Prostate gland (tissue), 2 donors: ENCODE measurements at regions not wholly inside any gene's neighbourhood (a gene's known extent, or its start where the extent isn't known, plus 50 kb on each side); places are given as distances from the start of the nearest gene placed in this dataset.
A peak's percentile ranks its signal among the peaks of the same experiment; 100 is the strongest.

ENCODE experiments used
- DNase-seq: peaks from one replicate; pipeline ENCODE4 v3.0.0-alpha.2; 2019; ENCODE audit warnings: low spot score
- H3K27ac ChIP-seq, 2 donors: fragments of 200-600 bp; sonication (generic); 2 replicates each; pipeline ENCODE4 v1.5.1; 2017 to 2019
- H3K27me3 ChIP-seq: fragments of 200-600 bp; sonication (generic); replicated peaks from 2 replicates; pipeline ENCODE4 v1.5.1; 2019; ENCODE audit not compliant: insufficient read depth
- H3K36me3 ChIP-seq, 2 donors: fragments of 200-600 bp; sonication (generic); 1 replicate in 1 of 2; 2 replicates in 1 of 2; pipeline versions ENCODE4 v1.5.1 to v1.8.1; 2017 to 2019
- H3K4me1 ChIP-seq: fragments of 200-600 bp; sonication (generic); replicated peaks from 2 replicates; pipeline ENCODE4 v1.5.1; 2019
- H3K4me3 ChIP-seq, 2 donors: fragments of 200-600 bp; sonication (generic); 2 replicates each; pipeline ENCODE4 v1.5.1; 2017 to 2019
- H3K9me3 ChIP-seq: fragments of 200-600 bp; sonication (generic); 2 replicates; pipeline ENCODE4 v1.5.1; 2017
- POLR2A ChIP-seq: fragments of 450-650 bp; IDR thresholded peaks from one replicate; pipeline ENCODE4 v1.6.1; 2016; ENCODE audit warnings: antibody characterized with exemption, mild to moderate bottlenecking
- POLR2AphosphoS5 ChIP-seq: sonication (generic); formaldehyde crosslinking; IDR thresholded peaks from one replicate; pipeline ENCODE4 v1.6.1; 2017; ENCODE audit warnings: antibody characterized with exemption
- WGBS: methylation state at CpG from one replicate; pipeline ENCODE4 v1.1.5; 2018; 5-methylcytosine and 5-hydroxymethylcytosine counted together
- intact Hi-C: fragments of 100-400 bp; cut with DNase I; formaldehyde crosslinking; loops from one replicate; pipeline ENCODE4 v1.14.2; 2022
- TF ChIP-seq, protein P1 (sequence below), 4 experiments: fragments of 200-600 bp in 2 of 4; fragments of 450-650 bp in 2 of 4; sonication (generic) in 2 of 4; IDR thresholded peaks; 1 replicate in 3 of 4; 2 replicates in 1 of 4; pipeline ENCODE4 v1.5.1; 2016 to 2019; ENCODE audit warnings: antibody characterized with exemption in 4 of 4, mild to moderate bottlenecking in 2 of 4, moderate library complexity in 2 of 4

DNA sequence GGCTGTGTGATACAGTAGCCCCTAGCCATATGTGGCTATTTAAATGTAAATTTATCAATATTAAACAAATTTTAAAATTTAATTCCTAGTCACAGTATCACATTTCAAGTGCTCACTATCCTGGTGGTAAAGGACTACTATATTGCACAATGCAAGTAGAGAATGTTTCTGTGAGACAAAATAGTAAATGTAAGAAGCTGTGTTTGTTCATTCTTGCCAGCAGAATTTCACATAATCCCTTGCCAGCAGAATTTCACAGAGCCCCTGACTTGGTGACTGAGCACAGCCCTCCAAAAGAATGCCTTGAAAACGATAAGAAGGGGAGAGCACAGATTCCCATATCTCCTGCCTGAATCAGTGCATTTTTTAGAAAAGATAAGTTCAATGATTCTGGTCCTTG, 75.9 kb upstream of the SELENOP start:
- peak overlapping the region in 1 of 2 donors; percentile 41 for H3K27ac ChIP-seq
- TF ChIP-seq, protein P1, sequence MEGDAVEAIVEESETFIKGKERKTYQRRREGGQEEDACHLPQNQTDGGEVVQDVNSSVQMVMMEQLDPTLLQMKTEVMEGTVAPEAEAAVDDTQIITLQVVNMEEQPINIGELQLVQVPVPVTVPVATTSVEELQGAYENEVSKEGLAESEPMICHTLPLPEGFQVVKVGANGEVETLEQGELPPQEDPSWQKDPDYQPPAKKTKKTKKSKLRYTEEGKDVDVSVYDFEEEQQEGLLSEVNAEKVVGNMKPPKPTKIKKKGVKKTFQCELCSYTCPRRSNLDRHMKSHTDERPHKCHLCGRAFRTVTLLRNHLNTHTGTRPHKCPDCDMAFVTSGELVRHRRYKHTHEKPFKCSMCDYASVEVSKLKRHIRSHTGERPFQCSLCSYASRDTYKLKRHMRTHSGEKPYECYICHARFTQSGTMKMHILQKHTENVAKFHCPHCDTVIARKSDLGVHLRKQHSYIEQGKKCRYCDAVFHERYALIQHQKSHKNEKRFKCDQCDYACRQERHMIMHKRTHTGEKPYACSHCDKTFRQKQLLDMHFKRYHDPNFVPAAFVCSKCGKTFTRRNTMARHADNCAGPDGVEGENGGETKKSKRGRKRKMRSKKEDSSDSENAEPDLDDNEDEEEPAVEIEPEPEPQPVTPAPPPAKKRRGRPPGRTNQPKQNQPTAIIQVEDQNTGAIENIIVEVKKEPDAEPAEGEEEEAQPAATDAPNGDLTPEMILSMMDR (IDR thresholded peaks at IDR 0.05): no peak
- TF ChIP-seq POLR2AphosphoS5 (no peak), POLR2A (no peak)
- H3K4me3 ChIP-seq: no peak overlapping the region
- H3K9me3 ChIP-seq: no peaks in the 10 kb centered on the region
- no peaks in the 10 kb centered on the region for H3K27me3 ChIP-seq
- DNase-seq: no peak
- H3K4me1 ChIP-seq: no peaks in the 10 kb centered on the region
- intact Hi-C loops: no loop called here
- H3K36me3 ChIP-seq: no peaks in the 10 kb centered on the region
- WGBS: 24% methylated on average over 1 of the region's 1 CpG

DNA sequence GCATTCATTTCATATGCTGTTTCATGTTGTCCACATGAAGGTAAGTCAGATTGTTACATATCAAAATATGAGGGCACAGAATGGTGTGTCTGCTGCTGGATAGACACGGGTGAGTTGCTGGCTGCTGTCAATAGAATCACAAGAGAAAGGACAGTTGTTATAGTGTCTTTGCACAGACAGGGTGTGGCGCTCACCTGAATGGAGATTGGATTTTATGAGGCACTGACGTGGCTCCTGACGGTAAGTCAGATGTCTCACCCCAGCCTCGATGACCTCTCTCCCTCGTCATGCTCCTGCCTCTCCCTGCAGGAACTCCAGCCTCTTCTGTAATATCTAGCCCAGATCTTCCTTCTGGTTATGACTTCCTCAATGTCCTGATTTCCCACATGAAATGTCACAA, 75.4 kb upstream of the SELENOP start:
- Histone ChIP-seq H3K9me3 (no peaks in the 10 kb centered on the region), H3K36me3 (no peaks in the 10 kb centered on the region), H3K4me3 (no peak overlapping the region), H3K27ac (peak overlapping the region in 1 of 2 donors; percentile 41), H3K4me1 (no peaks in the 10 kb centered on the region), H3K27me3 (no peaks in the 10 kb centered on the region)
- WGBS: 26% methylated on average over 6 of the region's 6 CpGs
- DNase-seq: peak; percentile 72
- peak; percentile 67 for TF ChIP-seq POLR2AphosphoS5
- TF ChIP-seq POLR2A: peak; percentile 38
- TF ChIP-seq, protein P1 (IDR thresholded peaks at IDR 0.05): peak in 1 of 4 experiments; percentile 7
- intact Hi-C loops: no loop called here

- Histone ChIP-seq H3K4me3 (no peak overlapping the region), H3K36me3 (no peaks in the 10 kb centered on the region), H3K27me3 (no peaks in the 10 kb centered on the region), H3K9me3 (no peaks in the 10 kb centered on the region), H3K27ac (no peak overlapping the region), H3K4me1 (no peaks in the 10 kb centered on the region)
- TF ChIP-seq POLR2A: no peak
- TF ChIP-seq, protein P1 (IDR thresholded peaks at IDR 0.05): no peak
- no peak for TF ChIP-seq POLR2AphosphoS5
- intact Hi-C loops: no loop called here
- WGBS: 53% methylated on average over 1 of the region's 1 CpG
- DNase-seq: no peak
Measured at GRCh38 chr5:42886635-42887034, 74.9 kb upstream of the SELENOP start.

GRCh38 chr5:42884326-42884725, 72.6 kb upstream of the SELENOP start:
- intact Hi-C loops: no loop called here
- TF ChIP-seq POLR2AphosphoS5 (no peak), POLR2A (no peak)
- TF ChIP-seq, protein P1 (IDR thresholded peaks at IDR 0.05): no peak
- Histone ChIP-seq H3K27ac (no peak overlapping the region), H3K36me3 (no peaks in the 10 kb centered on the region), H3K4me1 (no peaks in the 10 kb centered on the region), H3K27me3 (no peaks in the 10 kb centered on the region), H3K9me3 (no peaks in the 10 kb centered on the region), H3K4me3 (no peak overlapping the region)
- DNase-seq: no peak
- WGBS: 93% methylated on average over 1 of the region's 1 CpG

GRCh38 chr5:42881416-42882117, 69.9 kb upstream of the SELENOP start:
- no peak overlapping the region for H3K27ac ChIP-seq
- H3K36me3 ChIP-seq: no peaks in the 10 kb centered on the region
- WGBS: 80% methylated on average over 5 of the region's 5 CpGs
- no peak for DNase-seq
- H3K9me3 ChIP-seq: no peaks in the 10 kb centered on the region
- H3K4me3 ChIP-seq: no peak overlapping the region
- intact Hi-C loops: no loop called here
- TF ChIP-seq, protein P1 (IDR thresholded peaks at IDR 0.05): no peak
- TF ChIP-seq POLR2A: no peak
- no peak for TF ChIP-seq POLR2AphosphoS5
- H3K27me3 ChIP-seq: no peaks in the 10 kb centered on the region
- no peaks in the 10 kb centered on the region for H3K4me1 ChIP-seq
